HepG2 (cell line): ENCODE measurements at regions not wholly inside any gene's neighbourhood (a gene's known extent, or its start where the extent isn't known, plus 50 kb on each side); places are given as distances from the start of the nearest gene placed in this dataset.

Experiments
- AKAP8 ChIP-seq: sonication (generic); formaldehyde crosslinking; IDR thresholded peaks from 2 replicates; pipeline ENCODE4 v1.5.1; 2020; ENCODE audit warnings: mild to moderate bottlenecking, missing genetic modification reagents
- CENPBD1 ChIP-seq: sonication (generic); formaldehyde crosslinking; IDR thresholded peaks from 2 replicates; pipeline ENCODE4 v1.8.0; 2022; ENCODE audit warnings: missing genetic modification reagents, low read depth, mild to moderate bottlenecking, borderline replicate concordance
- CREM ChIP-seq, 2 experiments: sonication (generic) in 1 of 2; formaldehyde crosslinking in 1 of 2; IDR thresholded peaks; 2 replicates each; pipeline versions ENCODE4 v1.4.0 to v1.6.1; 2016 to 2020; ENCODE audit warnings: antibody characterized with exemption in 1 of 2, mild to moderate bottlenecking in 1 of 2, missing genetic modification reagents in 1 of 2
- GATA4 ChIP-seq: sonication (generic); IDR thresholded peaks from 2 replicates; pipeline ENCODE4 v1.6.1; 2016; ENCODE audit warnings: antibody characterized with exemption, low read depth, borderline replicate concordance
- GZF1 ChIP-seq: sonication (generic); formaldehyde crosslinking; IDR thresholded peaks from 2 replicates; pipeline ENCODE4 v1.5.1; 2020; ENCODE audit warnings: mild to moderate bottlenecking, missing genetic modification reagents
- ISL2 ChIP-seq: sonication (generic); formaldehyde crosslinking; IDR thresholded peaks from 2 replicates; pipeline ENCODE4 v1.5.0; 2020; ENCODE audit warnings: missing genetic modification reagents
- NAIF1 ChIP-seq: sonication (generic); formaldehyde crosslinking; IDR thresholded peaks from 2 replicates; pipeline ENCODE4 v1.5.0; 2020; ENCODE audit warnings: mild to moderate bottlenecking, missing genetic modification reagents, borderline replicate concordance
- NCOA1 ChIP-seq: sonication (generic); formaldehyde crosslinking; IDR thresholded peaks from 2 replicates; pipeline ENCODE4 v1.9.0; 2021; ENCODE audit warnings: missing genetic modification reagents
- PAX8 ChIP-seq: sonication (generic); formaldehyde crosslinking; IDR thresholded peaks from 2 replicates; pipeline ENCODE4 v1.8.0; 2022; ENCODE audit warnings: mild to moderate bottlenecking, missing genetic modification reagents, borderline replicate concordance
- POLR2A ChIP-seq, 2 experiments: IDR thresholded peaks; 2 replicates each; pipeline ENCODE4 v1.6.1; 2011; ENCODE audit warnings: low read depth in 2 of 2, low read length in 2 of 2, mild to moderate bottlenecking in 1 of 2, moderate library complexity in 1 of 2; ENCODE audit not compliant: insufficient read depth in 1 of 2
- POLR2AphosphoS5 ChIP-seq: IDR thresholded peaks from 2 replicates; pipeline ENCODE4 v1.6.1; 2012; ENCODE audit warnings: low read depth, low read length
- PREB ChIP-seq: sonication (generic); formaldehyde crosslinking; IDR thresholded peaks from 2 replicates; pipeline ENCODE4 v1.4.0; 2020; ENCODE audit warnings: missing genetic modification reagents
- RBAK ChIP-seq: sonication (generic); formaldehyde crosslinking; IDR thresholded peaks from 2 replicates; pipeline ENCODE4 v1.5.1; 2020; ENCODE audit warnings: mild to moderate bottlenecking, missing genetic modification reagents
- SAP130 ChIP-seq: IDR thresholded peaks from 2 replicates; pipeline ENCODE4 v1.6.1; 2016; ENCODE audit warnings: low read depth
- SOX6 ChIP-seq, 2 experiments: fragments of 450-650 bp in 1 of 2; sonication (generic) in 1 of 2; formaldehyde crosslinking in 1 of 2; IDR thresholded peaks; 2 replicates each; pipeline versions ENCODE4 v1.4.0 to v1.6.1; 2017 to 2020; ENCODE audit warnings: antibody characterized with exemption in 1 of 2, mild to moderate bottlenecking in 1 of 2, missing genetic modification reagents in 1 of 2
- SPEN ChIP-seq: sonication (generic); formaldehyde crosslinking; IDR thresholded peaks from 2 replicates; pipeline ENCODE4 v1.5.1; 2020; ENCODE audit warnings: low read depth, mild to moderate bottlenecking, missing genetic modification reagents
- TEAD2 ChIP-seq: sonication (generic); formaldehyde crosslinking; IDR thresholded peaks from 2 replicates; pipeline ENCODE4 v1.9.0; 2021; ENCODE audit warnings: missing genetic modification reagents
- XBP1 ChIP-seq: sonication (generic); formaldehyde crosslinking; IDR thresholded peaks from 2 replicates; pipeline ENCODE4 v1.5.0; 2020; ENCODE audit warnings: missing genetic modification reagents
- YEATS2 ChIP-seq: sonication (generic); formaldehyde crosslinking; IDR thresholded peaks from 2 replicates; pipeline ENCODE4 v1.4.0; 2020; ENCODE audit warnings: missing genetic modification reagents, borderline replicate concordance
- YY1 ChIP-seq: IDR thresholded peaks from 2 replicates; pipeline ENCODE4 v1.6.1; 2011; ENCODE audit warnings: low read length, low read depth, moderate library complexity, mild to moderate bottlenecking; ENCODE audit not compliant: insufficient read depth, insufficient replicate concordance
- ZBTB25 ChIP-seq: IDR thresholded peaks from 2 replicates; pipeline ENCODE4 v1.6.1; 2018; ENCODE audit warnings: missing genetic modification reagents
- ZBTB49 ChIP-seq: sonication (generic); formaldehyde crosslinking; IDR thresholded peaks from 2 replicates; pipeline ENCODE4 v1.4.0; 2020; ENCODE audit warnings: missing genetic modification reagents, borderline replicate concordance
- ZFAT ChIP-seq: sonication (generic); formaldehyde crosslinking; conservative IDR thresholded peaks from 2 replicates; pipeline ENCODE4 v1.8.1; 2023; ENCODE audit warnings: missing genetic modification reagents, inconsistent platforms
- ZFP1 ChIP-seq: IDR thresholded peaks from 2 replicates; pipeline ENCODE4 v1.6.1; 2016
- ZIK1 ChIP-seq: sonication (generic); formaldehyde crosslinking; IDR thresholded peaks from 2 replicates; pipeline ENCODE4 v1.5.0; 2020; ENCODE audit warnings: mild to moderate bottlenecking, low read depth, missing genetic modification reagents, borderline replicate concordance
- ZNF10 ChIP-seq: sonication (generic); formaldehyde crosslinking; IDR thresholded peaks from 2 replicates; pipeline ENCODE4 v1.4.0; 2020; ENCODE audit warnings: mild to moderate bottlenecking, low read depth, missing genetic modification reagents, borderline replicate concordance
- ZNF20 ChIP-seq: sonication (generic); formaldehyde crosslinking; IDR thresholded peaks from 2 replicates; pipeline ENCODE4 v1.4.0; 2020; ENCODE audit warnings: mild to moderate bottlenecking, moderate library complexity, missing genetic modification reagents
- ZNF354B ChIP-seq: sonication (generic); formaldehyde crosslinking; IDR thresholded peaks from 2 replicates; pipeline ENCODE4 v1.8.0; 2022; ENCODE audit warnings: mild to moderate bottlenecking, missing genetic modification reagents
- ZNF382 ChIP-seq: sonication (generic); formaldehyde crosslinking; IDR thresholded peaks from 2 replicates; pipeline ENCODE4 v1.5.0; 2020; ENCODE audit warnings: missing genetic modification reagents, mild to moderate bottlenecking, borderline replicate concordance
- ZNF383 ChIP-seq: sonication (generic); formaldehyde crosslinking; IDR thresholded peaks from 2 replicates; pipeline ENCODE4 v1.4.0; 2020; ENCODE audit warnings: missing genetic modification reagents, mild to moderate bottlenecking, borderline replicate concordance

GRCh38 chr18:73189718-73190117 lies 321.9 kb upstream of the NETO1 start (continued):
- no peak for TF ChIP-seq SOX6 (IDR thresholded peaks at IDR 0.05)
- TF ChIP-seq SOX6 (CRISPR knock-in tag; IDR thresholded peaks at IDR 0.05): peak; percentile 90
- TF ChIP-seq POLR2AphosphoS5: no peak
- no peak for TF ChIP-seq TEAD2 (CRISPR knock-in tag)
- TF ChIP-seq XBP1 (CRISPR knock-in tag): no peak
- no peak for TF ChIP-seq NCOA1 (CRISPR knock-in tag)
- TF ChIP-seq CREM (IDR thresholded peaks at IDR 0.05): no peak
- no peak for TF ChIP-seq CREM (CRISPR knock-in tag; IDR thresholded peaks at IDR 0.05)
- no peak for TF ChIP-seq SPEN (CRISPR knock-in tag)
- TF ChIP-seq PREB (CRISPR knock-in tag): no peak
- no peak for TF ChIP-seq ZNF20 (CRISPR knock-in tag)
- no peak for TF ChIP-seq ZBTB25 (CRISPR knock-in tag)
- no peak for TF ChIP-seq GZF1
- TF ChIP-seq ZBTB49 (CRISPR knock-in tag): no peak
- no peak for TF ChIP-seq ZNF10 (CRISPR knock-in tag)
- no peak for TF ChIP-seq ZFP1 (CRISPR knock-in tag)
- peak; percentile 55; the same call in 1 of the 2 replicates for TF ChIP-seq GATA4
- no peak for TF ChIP-seq ZNF382 (CRISPR knock-in tag)
- TF ChIP-seq PAX8: no peak
- no peak for TF ChIP-seq ZIK1
- TF ChIP-seq AKAP8 (CRISPR knock-in tag): no peak
- no peak for TF ChIP-seq POLR2A (IDR thresholded peaks at IDR 0.05; ENCODE audit: insufficient read depth in 1 of 2, low read depth in 2 of 2, low read length in 2 of 2)
- TF ChIP-seq ZNF354B: no peak
- TF ChIP-seq ZNF383 (CRISPR knock-in tag): no peak
- no peak for TF ChIP-seq RBAK (CRISPR knock-in tag)
- no peak for TF ChIP-seq CENPBD1 (CRISPR knock-in tag)
- no peak for TF ChIP-seq ISL2 (CRISPR knock-in tag)
- TF ChIP-seq ZFAT (CRISPR knock-in tag): no peak
- TF ChIP-seq SAP130 (CRISPR knock-in tag): no peak
- no peak for TF ChIP-seq NAIF1 (CRISPR knock-in tag)
- no peak for TF ChIP-seq YEATS2 (CRISPR knock-in tag)
- TF ChIP-seq YY1: no peak
